ENCODE measurements at regions not wholly inside any gene's neighbourhood (a gene's known extent, or its start where the extent isn't known, plus 50 kb on each side); places are given as distances from the start of the nearest gene placed in this dataset.
"Not testable (repeated sequence)": the region's sequence is repeated elsewhere in the genome, so short reads cannot be mapped to it uniquely, and the experiment has no call there.

DNA sequence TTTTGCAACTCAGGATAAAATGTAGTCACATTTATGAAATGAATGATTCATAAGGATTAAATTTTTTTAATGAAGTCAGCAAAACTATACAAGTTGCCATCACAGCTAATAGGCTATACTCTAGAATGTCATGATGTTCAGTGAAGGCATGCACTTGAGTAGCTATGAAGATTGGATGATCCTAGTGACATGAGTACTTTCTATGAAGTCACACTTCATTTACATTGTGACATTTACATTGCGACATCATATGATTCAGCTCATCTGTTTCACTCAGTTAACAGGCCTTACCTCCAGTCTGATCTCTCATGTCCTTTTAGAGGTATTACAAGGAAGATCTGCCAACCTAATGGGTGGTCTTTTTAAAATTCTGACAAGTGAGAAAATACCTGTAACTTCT, 82.7 kb upstream of the FGF13 start:
- intact Hi-C loops (cut with DNase I; ENCODE audit: low total_unique reads): no loop called here
- Histone ChIP-seq H3K27me3 (no peaks in the 10 kb centered on the region), H3K4me1 (no peaks in the 10 kb centered on the region), H3K4me3 (no peak overlapping the region), H3K36me3 (no peaks in the 10 kb centered on the region), H3K9me3 (no peaks in the 10 kb centered on the region), H3K27ac (no peak overlapping the region)
- TF ChIP-seq CTCF (IDR thresholded peaks at IDR 0.05) (no peak), POLR2A (IDR thresholded peaks at IDR 0.05) (no peak)
- DNase-seq: no peak

GRCh38 chrX:138791551-138791950, 80.0 kb upstream of the FGF13 start:
- no peaks in the 10 kb centered on the region for H3K4me1 ChIP-seq
- no peak overlapping the region for H3K27ac ChIP-seq
- TF ChIP-seq CTCF (IDR thresholded peaks at IDR 0.05): no peak
- no peak for TF ChIP-seq POLR2A (IDR thresholded peaks at IDR 0.05)
- no peak for DNase-seq
- no peaks in the 10 kb centered on the region for H3K27me3 ChIP-seq
- intact Hi-C loops (cut with DNase I; ENCODE audit: low total_unique reads): no loop called here
- H3K9me3 ChIP-seq: no peaks in the 10 kb centered on the region
- H3K4me3 ChIP-seq: no peak overlapping the region
- no peaks in the 10 kb centered on the region for H3K36me3 ChIP-seq

- Histone ChIP-seq H3K36me3 (no peaks in the 10 kb centered on the region), H3K9me3 (no peaks in the 10 kb centered on the region), H3K27me3 (no peaks in the 10 kb centered on the region), H3K4me3 (no peak overlapping the region), H3K27ac (no peak overlapping the region), H3K4me1 (no peaks in the 10 kb centered on the region)
- intact Hi-C loops (cut with DNase I; ENCODE audit: low total_unique reads): no loop called here
- no peak for DNase-seq
- no peak for TF ChIP-seq POLR2A (IDR thresholded peaks at IDR 0.05)
- TF ChIP-seq CTCF (IDR thresholded peaks at IDR 0.05): no peak
Observed at GRCh38 chrX:138788771-138789170, 77.3 kb upstream of the FGF13 start.

DNA sequence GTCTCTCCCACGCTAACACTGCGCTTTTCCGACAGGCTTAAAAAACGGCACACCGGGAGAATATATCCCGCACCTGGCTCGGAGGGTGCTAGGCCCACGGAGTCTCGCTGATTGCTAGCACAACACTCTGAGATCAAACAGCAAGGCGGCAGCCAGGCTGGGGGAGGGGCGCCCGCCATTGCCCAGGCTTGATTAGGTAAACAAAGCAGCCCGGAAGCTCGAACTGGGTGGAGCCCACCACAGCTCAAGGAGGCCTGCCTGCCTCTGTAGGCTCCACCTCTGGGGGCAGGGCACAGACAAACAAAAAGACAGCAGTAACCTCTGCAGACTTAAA, 67.0 kb upstream of the FGF13 start:
- DNase-seq; intact Hi-C loops (cut with DNase I; ENCODE audit: low total_unique reads); H3K27me3 ChIP-seq; H3K36me3 ChIP-seq; H3K4me1 ChIP-seq; H3K9me3 ChIP-seq; H3K4me3 ChIP-seq; H3K27ac ChIP-seq: not testable (repeated sequence)

- H3K36me3 ChIP-seq; H3K9me3 ChIP-seq; intact Hi-C loops (cut with DNase I; ENCODE audit: low total_unique reads); H3K4me1 ChIP-seq; DNase-seq; H3K4me3 ChIP-seq; H3K27ac ChIP-seq; H3K27me3 ChIP-seq: not testable (repeated sequence)
Observed at GRCh38 chrX:138777908-138778575, 66.5 kb upstream of the FGF13 start.

- Histone ChIP-seq H3K27me3 (no peaks in the 10 kb centered on the region), H3K4me3 (no peak overlapping the region), H3K36me3 (no peaks in the 10 kb centered on the region), H3K27ac (no peak overlapping the region), H3K9me3 (no peaks in the 10 kb centered on the region), H3K4me1 (no peaks in the 10 kb centered on the region)
- intact Hi-C loops (cut with DNase I; ENCODE audit: low total_unique reads): no loop called here
- no peak for DNase-seq
- TF ChIP-seq CTCF (IDR thresholded peaks at IDR 0.05) (no peak), POLR2A (IDR thresholded peaks at IDR 0.05) (no peak)
Observed at GRCh38 chrX:138777230-138777629, 65.7 kb upstream of the FGF13 start.
